OCI-LY1 (cell line): ENCODE measurements at regions not wholly inside any gene's neighbourhood (a gene's known extent, or its start where the extent isn't known, plus 50 kb on each side); places are given as distances from the start of the nearest gene placed in this dataset.
"Not testable (repeated sequence)": the region's sequence is repeated elsewhere in the genome, so short reads cannot be mapped to it uniquely, and the experiment has no call there.

Experiments
- H2AFZ ChIP-seq: fragments of 200-600 bp; sonication (generic), shearing (Covaris generic); 2 replicates; pipeline ENCODE4 v1.6.0; 2014; ENCODE audit warnings: antibody characterized with exemption, mild to moderate bottlenecking, low read length
- H3F3A ChIP-seq: fragments of 200-600 bp; sonication (generic), shearing (Covaris generic); 2 replicates; pipeline ENCODE4 v1.6.0; 2014; ENCODE audit warnings: mild to moderate bottlenecking, antibody characterized with exemption, low read length, moderate library complexity; ENCODE audit not compliant: insufficient read depth
- H3K27ac ChIP-seq: fragments of 200-600 bp; sonication (generic); 2 replicates; pipeline ENCODE4 v1.5.1; 2014; ENCODE audit warnings: low read length, mixed run types, mild to moderate bottlenecking, low read depth; ENCODE audit not compliant: poor library complexity, severe bottlenecking
- H3K27me3 ChIP-seq: fragments of 200-600 bp; sonication (generic); 2 replicates; pipeline ENCODE4 v1.6.0; 2014; ENCODE audit warnings: antibody characterized with exemption, mild to moderate bottlenecking, low read length, moderate library complexity; ENCODE audit not compliant: insufficient read depth
- H3K36me3 ChIP-seq: fragments of 200-600 bp; sonication (generic); 2 replicates; pipeline ENCODE4 v1.6.1; 2014; ENCODE audit warnings: mild to moderate bottlenecking, antibody characterized with exemption, low read length, moderate library complexity, mixed read lengths; ENCODE audit not compliant: insufficient read depth
- H3K4me1 ChIP-seq: fragments of 200-600 bp; sonication (generic); 2 replicates; pipeline ENCODE4 v1.5.1; 2014; ENCODE audit warnings: mild to moderate bottlenecking, low read length, moderate library complexity; ENCODE audit not compliant: insufficient read depth, severe bottlenecking
- H3K4me2 ChIP-seq: fragments of 200-600 bp; sonication (generic), shearing (Covaris generic); 2 replicates; pipeline ENCODE4 v1.6.1; 2014; ENCODE audit warnings: low read length
- H3K4me3 ChIP-seq: fragments of 200-600 bp; sonication (generic); 2 replicates; pipeline ENCODE4 v1.5.1; 2014; ENCODE audit warnings: low read length, low read depth, mild to moderate bottlenecking, mixed read lengths; ENCODE audit not compliant: poor library complexity, severe bottlenecking
- H3K79me2 ChIP-seq: fragments of 200-600 bp; shearing (Covaris generic); 2 replicates; pipeline ENCODE4 v1.6.1; 2016; ENCODE audit warnings: mixed run types, low read length, mixed read lengths; ENCODE audit not compliant: insufficient read depth
- H3K9ac ChIP-seq: fragments of 200-600 bp; sonication (generic), shearing (Covaris generic); 2 replicates; pipeline ENCODE4 v1.6.1; 2014; ENCODE audit warnings: mild to moderate bottlenecking, low read length, mixed read lengths
- H3K9me2 ChIP-seq: fragments of 200-600 bp; sonication (generic), shearing (Covaris generic); 2 replicates; pipeline ENCODE4 v1.6.1; 2014; ENCODE audit warnings: low read depth, mild to moderate bottlenecking, low read length, mixed read lengths
- H3K9me3 ChIP-seq: fragments of 200-600 bp; shearing (Covaris generic); 2 replicates; pipeline ENCODE4 v1.6.1; 2014; ENCODE audit warnings: low read length, mixed read lengths
- H4K20me1 ChIP-seq: fragments of 200-600 bp; sonication (generic), shearing (Covaris generic); 2 replicates; pipeline ENCODE4 v1.6.0; 2016; ENCODE audit warnings: mild to moderate bottlenecking, low read length; ENCODE audit not compliant: insufficient read depth
- CTCF ChIP-seq: fragments of 200-600 bp; sonication (generic), shearing (Covaris generic); IDR thresholded peaks from 2 replicates; pipeline ENCODE4 v1.5.1; 2017; ENCODE audit warnings: mild to moderate bottlenecking, antibody characterized with exemption, low read length, moderate library complexity, mixed read lengths
- EZH2 ChIP-seq: fragments of 200-600 bp; sonication (generic), shearing (Covaris generic); IDR thresholded peaks from 2 replicates; pipeline ENCODE4 v1.8.0; 2017; ENCODE audit warnings: borderline replicate concordance, mixed run types, mild to moderate bottlenecking, antibody characterized with exemption, low read length, moderate library complexity, mixed read lengths

DNA sequence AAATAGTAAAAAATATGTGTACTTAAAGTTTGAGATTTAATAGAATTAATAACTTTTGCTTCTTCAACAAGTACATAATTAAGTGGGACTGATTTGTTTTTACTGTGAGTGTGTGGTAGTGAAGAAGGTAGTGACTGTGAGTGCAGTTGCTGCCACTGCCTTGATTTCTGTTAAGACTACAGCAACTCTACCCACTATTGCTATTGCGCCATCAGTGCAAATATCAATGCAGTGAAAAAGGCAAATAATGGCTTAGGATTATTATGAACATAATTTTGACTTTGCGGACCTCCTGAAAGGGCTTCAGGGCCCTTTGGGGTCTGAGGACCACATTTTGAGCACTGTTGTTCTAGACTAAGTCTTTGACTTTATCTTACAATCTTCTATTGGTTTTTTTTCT is 112.0 kb upstream of the PITX1 start:
- H3F3A ChIP-seq: no peaks in the 10 kb centered on the region
- H3K27ac ChIP-seq: no peak overlapping the region
- no peak overlapping the region for H3K9ac ChIP-seq
- H3K4me1 ChIP-seq: peaks cover 1% of the 10 kb centered on the region
- no peaks in the 10 kb centered on the region; the same call in 1 of the 2 replicates for H3K36me3 ChIP-seq
- no peaks in the 10 kb centered on the region for H3K27me3 ChIP-seq
- H4K20me1 ChIP-seq: no peaks in the 10 kb centered on the region
- 0 out of 2 replicates have a peak, but pooled peaks cover 3% of the 10 kb centered on the region for H3K9me3 ChIP-seq
- no peaks in the 10 kb centered on the region for H3K79me2 ChIP-seq
- H2AFZ ChIP-seq: no peak overlapping the region
- H3K9me2 ChIP-seq: no peaks in the 10 kb centered on the region
- no peak overlapping the region for H3K4me2 ChIP-seq
- H3K4me3 ChIP-seq: no peak overlapping the region
- TF ChIP-seq EZH2 (no peak), CTCF (no peak)

GRCh38 chr5:135143682-135144081 is 109.7 kb upstream of the PITX1 start:
- not testable (repeated sequence) for H3K79me2 ChIP-seq, H4K20me1 ChIP-seq, H3K4me3 ChIP-seq, H3K27me3 ChIP-seq, H3K9me3 ChIP-seq, H3K9me2 ChIP-seq, H3F3A ChIP-seq, H3K9ac ChIP-seq, H3K4me2 ChIP-seq, H3K36me3 ChIP-seq, H3K27ac ChIP-seq, H2AFZ ChIP-seq
- peaks cover 11% of the 10 kb centered on the region for H3K4me1 ChIP-seq

GRCh38 chr5:135141303-135142268 is 107.6 kb upstream of the PITX1 start:
- Histone ChIP-seq H4K20me1 (no peaks in the 10 kb centered on the region), H3K27me3 (no peaks in the 10 kb centered on the region), H3K27ac (no peak overlapping the region), H3F3A (no peaks in the 10 kb centered on the region), H3K4me2 (no peak overlapping the region), H3K79me2 (no peaks in the 10 kb centered on the region), H2AFZ (no peak overlapping the region), H3K36me3 (no peaks in the 10 kb centered on the region; the same call in 1 of the 2 replicates), H3K4me1 (peaks cover 11% of the 10 kb centered on the region), H3K9ac (no peak overlapping the region), H3K9me3 (no peaks in the 10 kb centered on the region), H3K9me2 (no peaks in the 10 kb centered on the region), H3K4me3 (no peak overlapping the region)
- TF ChIP-seq EZH2 (no peak), CTCF (no peak)
